Mammary epithelial cell (primary cell): ENCODE measurements at regions not wholly inside any gene's neighbourhood (a gene's known extent, or its start where the extent isn't known, plus 50 kb on each side); places are given as distances from the start of the nearest gene placed in this dataset.

Experiments
- EZH2 ChIP-seq: IDR thresholded peaks from 2 replicates; pipeline ENCODE4 v1.6.1; 2012; ENCODE audit warnings: low read length, inconsistent platforms, borderline replicate concordance
- TF ChIP-seq, protein P1 (sequence below), 2 donors: IDR thresholded peaks in 1 of 2; conservative IDR thresholded peaks in 1 of 2; 2 replicates each; pipeline ENCODE4 v1.5.1; 2011 to 2012; ENCODE audit warnings: inconsistent platforms in 2 of 2, low read length in 2 of 2, mild to moderate bottlenecking in 2 of 2, control low read depth in 1 of 2, low read depth in 1 of 2; ENCODE audit not compliant: insufficient read depth in 1 of 2; ENCODE audit errors: extremely low read depth in 1 of 2

- TF ChIP-seq, protein P1, sequence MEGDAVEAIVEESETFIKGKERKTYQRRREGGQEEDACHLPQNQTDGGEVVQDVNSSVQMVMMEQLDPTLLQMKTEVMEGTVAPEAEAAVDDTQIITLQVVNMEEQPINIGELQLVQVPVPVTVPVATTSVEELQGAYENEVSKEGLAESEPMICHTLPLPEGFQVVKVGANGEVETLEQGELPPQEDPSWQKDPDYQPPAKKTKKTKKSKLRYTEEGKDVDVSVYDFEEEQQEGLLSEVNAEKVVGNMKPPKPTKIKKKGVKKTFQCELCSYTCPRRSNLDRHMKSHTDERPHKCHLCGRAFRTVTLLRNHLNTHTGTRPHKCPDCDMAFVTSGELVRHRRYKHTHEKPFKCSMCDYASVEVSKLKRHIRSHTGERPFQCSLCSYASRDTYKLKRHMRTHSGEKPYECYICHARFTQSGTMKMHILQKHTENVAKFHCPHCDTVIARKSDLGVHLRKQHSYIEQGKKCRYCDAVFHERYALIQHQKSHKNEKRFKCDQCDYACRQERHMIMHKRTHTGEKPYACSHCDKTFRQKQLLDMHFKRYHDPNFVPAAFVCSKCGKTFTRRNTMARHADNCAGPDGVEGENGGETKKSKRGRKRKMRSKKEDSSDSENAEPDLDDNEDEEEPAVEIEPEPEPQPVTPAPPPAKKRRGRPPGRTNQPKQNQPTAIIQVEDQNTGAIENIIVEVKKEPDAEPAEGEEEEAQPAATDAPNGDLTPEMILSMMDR (conservative IDR thresholded peaks at IDR 0.05 in 1 of 2, IDR thresholded peaks at IDR 0.05 in 1 of 2; ENCODE audit: extremely low read depth in 1 of 2, insufficient read depth in 1 of 2, low read depth in 1 of 2, low read length in 2 of 2): no peak
- no peak for TF ChIP-seq EZH2
Observed at GRCh38 chr3:161927131-161927530, 430.5 kb downstream of the OTOL1 start.
